NCI-H82 treated with DMSO at 0.1 percent for 48 hours (cell line): ENCODE measurements at regions not wholly inside any gene's neighbourhood (a gene's known extent, or its start where the extent isn't known, plus 50 kb on each side); places are given as distances from the start of the nearest gene placed in this dataset.
"Not testable (repeated sequence)": the region's sequence is repeated elsewhere in the genome, so short reads cannot be mapped to it uniquely, and the experiment has no call there.

Experiments
- DNase-seq: peaks from one replicate; lab custom pipeline; 2025; ENCODE audit not compliant: unreplicated experiment; lab: John Stamatoyannopoulos, UW

DNA sequence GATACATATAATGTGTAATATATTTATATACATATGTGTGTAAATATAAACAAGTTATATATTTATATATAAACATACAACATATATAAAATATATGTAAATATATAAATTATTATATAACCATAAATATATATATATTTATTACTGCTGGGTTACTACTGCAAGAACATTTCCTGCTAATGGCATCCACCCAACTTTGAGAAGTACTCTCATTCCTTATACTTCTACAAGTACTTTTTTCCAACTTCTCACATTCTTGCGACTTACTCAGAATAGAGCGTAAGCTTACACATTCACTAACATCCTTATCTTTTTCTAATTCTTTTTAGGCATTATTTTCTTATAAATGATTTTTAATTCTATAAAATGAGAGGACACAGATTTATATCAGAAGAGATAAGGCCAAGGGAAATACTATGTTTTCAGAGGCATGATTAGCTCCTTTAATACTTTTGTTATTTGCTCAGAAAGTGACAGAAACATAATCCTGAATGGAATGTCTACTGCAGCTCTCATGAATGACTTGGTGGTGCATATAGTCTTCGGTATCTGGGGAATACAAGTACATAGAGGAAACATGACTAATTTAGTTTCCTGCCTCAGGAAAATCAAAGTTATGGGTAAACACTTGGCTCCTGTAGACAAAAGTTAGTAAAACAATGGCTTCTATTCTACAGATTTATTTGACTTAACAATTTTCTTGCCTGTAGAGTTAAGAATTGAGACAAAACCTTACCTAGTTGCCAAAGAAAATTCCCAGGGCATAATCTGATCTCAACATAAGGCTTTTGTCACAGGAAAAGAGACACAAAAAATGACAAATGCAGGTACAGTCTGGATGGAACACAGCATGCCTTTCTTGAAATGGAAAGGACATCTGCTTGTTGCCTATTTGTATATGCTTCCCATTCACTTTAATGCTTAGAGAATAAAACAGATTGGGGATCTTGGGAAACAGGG lies 453.9 kb downstream of the SQOR start:
- no peak for DNase-seq

DNA sequence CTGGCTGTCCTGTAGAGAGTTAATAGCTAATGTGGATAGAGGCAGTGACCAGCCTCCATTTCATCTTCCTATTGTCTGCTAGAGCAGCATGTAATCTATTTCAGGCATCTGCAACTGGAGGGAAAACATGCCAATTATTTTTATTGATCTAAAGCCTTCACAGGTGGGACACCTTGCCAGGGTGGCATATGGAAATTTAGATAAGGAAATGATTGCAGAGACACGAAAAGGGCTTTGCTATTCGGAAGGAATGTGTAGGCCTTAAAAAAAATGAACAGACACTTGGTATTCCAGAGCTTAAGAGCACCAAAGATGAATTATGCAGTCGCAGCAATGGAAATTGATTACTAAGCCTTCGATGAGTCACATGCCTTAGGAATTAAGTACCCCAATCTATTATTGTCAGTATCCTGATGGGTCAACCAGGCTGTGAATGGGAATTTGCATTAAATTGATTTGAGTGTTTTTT lies 454.7 kb downstream of the SQOR start:
- no peak for DNase-seq

DNA sequence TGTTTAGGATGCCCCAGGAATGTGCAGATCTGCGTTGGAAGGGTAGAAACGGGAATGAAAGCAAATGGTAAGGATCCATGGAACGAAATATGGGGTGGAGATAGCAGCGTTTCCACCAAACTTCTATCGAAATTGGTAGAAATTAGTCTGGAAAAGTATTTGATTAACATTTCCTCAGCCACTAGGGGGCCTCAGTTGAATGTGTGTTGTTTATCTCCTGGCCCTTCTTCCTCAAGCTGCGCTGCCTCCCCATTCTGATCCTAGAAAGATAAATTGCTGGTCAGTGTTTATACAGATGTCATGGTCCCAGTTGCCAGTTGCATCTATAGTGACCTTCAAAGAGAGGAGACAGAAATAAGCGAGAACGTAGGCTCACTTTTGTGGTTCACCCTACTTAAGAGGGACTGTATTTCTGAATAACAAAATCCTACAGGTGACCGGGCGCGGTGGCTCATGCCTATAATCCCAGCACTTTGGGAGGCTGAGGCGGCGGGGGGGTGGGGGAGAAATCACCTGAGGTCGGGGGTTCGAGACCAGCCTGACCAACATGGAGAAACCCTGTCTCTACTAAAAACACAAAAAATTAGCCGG lies 457.1 kb downstream of the SQOR start:
- DNase-seq, result peak; percentile 55

DNA sequence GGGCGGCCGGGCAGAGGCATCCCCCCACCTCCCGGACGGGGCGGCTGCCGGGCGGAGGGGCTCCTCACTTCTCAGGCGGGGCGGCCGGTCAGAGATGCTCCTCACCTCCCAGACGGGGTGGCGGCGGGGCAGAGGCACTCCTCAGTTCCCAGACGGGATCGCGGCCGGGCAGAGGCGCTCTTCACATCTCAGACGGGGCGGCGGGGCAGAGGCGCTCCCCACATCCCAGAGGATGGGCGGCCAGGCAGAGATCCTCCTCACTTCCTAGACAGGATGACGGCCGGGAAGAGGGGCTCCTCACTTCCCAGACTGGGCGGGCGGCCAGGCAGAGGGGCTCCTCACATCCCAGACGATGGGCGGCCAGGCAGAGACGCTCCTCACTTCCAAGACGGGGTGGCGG lies 463.2 kb downstream of the SQOR start:
- not testable (repeated sequence) for DNase-seq

DNA sequence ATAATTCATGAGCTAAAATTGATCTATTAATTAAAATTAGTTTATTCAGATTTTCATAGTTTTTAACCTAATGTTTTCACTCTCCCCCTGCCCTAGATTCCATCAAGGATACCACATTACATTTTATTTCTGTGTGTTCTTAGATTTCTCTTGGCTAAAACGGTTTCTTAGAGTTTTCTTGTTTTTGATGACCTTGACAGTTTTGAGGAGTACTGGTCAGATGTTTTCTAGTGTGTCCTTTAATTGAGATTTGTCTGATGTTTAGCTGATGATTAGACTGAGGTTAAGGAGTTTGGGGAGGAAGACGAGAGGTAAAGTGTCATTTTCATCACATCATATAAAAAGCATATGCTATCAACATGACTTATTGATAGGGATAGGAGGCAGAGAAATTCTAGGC lies 475.9 kb downstream of the SQOR start:
- no peak for DNase-seq

DNA sequence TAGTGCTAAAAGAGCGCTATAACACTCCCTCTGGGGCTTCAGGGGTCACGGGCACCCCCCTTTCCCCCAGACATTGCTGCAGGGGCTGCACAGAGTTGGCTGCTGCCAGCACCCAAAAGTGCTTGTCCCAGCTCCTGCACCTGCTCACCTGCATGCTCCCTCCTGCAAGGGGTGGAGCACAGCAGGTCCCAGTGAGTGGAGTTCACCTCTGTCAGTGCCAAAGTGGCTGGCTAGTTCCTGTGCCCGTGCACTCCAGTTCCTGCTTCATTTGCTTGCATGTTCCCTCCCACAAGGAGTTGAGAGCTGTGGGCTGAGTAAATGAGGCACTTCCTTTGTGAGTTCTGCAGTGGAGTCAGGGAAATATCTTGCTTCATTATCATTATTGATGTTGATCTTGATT lies 476.9 kb downstream of the SQOR start:
- no peak for DNase-seq

DNA sequence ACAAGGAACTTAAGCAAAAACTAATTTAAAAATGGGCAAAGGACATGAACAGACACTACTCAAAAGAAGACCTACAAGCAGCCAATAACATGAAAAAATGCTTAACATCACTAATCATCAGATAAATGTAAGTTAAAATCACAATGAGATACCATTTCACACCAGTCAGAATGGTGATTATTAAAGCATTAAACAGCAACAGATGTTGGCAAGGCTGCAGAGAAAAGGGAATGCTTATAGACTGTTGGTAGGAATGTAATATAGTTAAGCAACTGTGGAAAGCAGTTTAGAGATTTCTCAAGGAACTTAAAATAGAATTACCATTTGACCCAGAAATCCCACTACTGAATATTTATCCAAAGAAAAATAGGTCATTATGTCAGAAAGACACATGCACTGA lies 482.2 kb downstream of the SQOR start:
- DNase-seq, result no peak

DNA sequence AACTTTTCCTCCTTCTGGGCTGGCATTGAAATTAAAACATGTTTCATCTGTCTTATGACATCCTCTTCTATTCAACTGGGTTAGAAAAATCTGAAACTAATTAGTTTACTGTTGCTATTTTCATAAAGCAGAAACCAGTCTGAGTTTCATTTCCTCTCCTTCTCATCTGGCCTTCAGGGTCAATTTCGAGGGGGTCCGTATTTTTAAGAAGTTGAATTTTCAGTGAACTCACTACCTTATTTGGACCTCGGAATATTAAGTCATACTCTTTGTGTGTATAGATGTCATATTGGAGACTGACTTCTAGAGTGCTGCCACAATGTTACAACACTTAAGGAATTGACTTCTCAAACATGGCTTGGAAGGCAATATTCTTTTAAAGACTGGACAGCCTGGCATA lies 485.9 kb downstream of the SQOR start:
- DNase-seq, result no peak

DNA sequence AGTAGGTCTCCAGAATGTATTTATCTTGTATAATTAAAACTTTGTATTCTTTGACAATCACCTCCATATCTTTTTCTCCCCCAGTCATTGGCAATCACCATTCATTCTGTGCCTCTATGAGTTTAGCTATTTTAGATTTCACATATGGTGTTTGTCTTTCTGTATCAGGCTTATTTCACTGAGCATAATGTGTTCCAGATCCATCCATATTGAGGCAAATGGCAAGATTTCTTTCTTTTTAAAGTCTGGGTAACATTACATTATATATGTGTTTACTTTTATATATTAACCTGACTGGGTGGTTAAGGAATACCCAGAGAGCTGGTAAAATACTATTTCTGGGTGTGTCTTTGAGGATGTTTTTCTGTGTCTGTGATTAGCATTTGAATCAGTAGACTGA lies 486.6 kb downstream of the SQOR start:
- no peak for DNase-seq

DNA sequence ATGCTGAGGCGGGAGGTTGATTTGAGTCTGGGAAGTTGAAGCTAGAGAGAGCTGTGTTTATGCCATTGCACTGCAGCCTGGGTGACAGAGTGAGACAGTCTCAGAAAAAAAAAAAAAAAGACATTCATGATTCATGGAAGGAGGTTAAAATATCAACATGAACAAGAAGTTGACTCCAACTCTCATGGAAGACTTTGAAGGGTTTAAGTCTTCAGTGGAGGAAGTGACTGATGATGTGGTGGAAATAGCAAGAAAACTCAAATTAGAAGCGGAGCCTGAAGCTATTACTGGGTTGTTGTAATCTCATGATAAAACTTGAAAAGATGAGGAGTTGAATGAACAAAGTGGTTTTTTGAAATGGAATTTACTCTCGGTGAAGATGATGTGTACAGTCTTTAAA lies 491.8 kb downstream of the SQOR start:
- no peak for DNase-seq

DNA sequence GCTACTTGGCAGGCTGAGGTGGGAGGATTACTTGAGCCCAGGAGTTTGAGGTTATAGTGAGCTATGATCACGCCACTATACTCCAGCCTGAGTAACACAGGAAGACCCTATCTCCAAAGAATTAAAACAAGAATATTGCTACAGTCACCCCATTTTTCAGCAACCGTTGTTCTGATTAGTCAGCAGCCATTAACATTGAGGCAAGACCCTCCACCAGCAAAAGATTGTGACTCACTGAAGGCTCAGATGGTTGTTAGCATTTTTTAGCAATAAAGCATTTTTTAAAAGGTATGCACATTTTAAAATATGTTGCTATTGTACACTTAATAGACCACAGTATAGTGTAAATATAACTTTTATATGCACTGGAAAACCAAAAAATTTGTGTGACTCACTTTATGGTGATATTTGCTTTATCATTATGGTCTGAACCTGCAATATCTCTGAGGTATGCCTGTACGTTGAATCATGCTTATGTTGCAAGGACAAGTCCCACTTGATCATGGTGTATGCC lies 492.6 kb downstream of the SQOR start:
- DNase-seq, result no peak

DNA sequence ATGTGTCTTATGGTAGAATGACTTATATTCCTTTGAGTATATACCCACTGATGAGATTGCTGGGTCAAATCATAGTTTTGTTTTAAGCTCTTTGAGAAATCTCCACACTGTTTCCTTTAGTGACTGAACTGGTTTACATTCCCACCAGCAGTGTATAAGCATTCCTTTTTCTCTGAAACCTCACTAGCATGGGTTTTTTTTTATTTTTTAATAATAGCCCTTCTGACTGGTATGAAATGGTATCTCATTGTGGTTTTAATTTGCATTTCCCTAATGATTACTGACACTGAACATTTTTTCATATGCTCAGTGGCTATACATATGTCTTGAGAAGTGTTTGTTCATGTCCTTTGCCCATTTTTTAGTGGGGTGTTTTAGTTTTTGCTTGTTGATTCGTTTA lies 494.3 kb downstream of the SQOR start:
- no peak for DNase-seq

DNA sequence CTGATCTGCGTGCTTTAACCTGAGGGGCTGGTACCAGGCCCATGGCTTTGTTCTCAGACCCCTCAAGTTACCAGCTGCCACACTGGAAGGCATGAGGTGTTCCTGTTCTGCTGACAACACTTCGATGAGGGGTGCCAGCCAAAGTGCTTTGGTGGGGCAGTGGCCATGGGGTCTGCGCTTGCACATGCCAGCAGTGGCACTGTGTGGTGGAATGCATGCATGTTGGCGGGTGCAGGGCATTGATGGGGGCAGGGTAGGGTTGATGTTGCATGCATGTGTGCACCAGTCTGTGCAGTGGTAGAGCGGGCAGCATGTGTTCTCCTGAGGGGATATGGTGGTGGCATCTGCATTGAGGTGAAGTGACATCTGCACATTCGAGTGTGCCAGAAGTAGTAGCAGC lies 497.0 kb downstream of the SQOR start:
- no peak for DNase-seq

DNA sequence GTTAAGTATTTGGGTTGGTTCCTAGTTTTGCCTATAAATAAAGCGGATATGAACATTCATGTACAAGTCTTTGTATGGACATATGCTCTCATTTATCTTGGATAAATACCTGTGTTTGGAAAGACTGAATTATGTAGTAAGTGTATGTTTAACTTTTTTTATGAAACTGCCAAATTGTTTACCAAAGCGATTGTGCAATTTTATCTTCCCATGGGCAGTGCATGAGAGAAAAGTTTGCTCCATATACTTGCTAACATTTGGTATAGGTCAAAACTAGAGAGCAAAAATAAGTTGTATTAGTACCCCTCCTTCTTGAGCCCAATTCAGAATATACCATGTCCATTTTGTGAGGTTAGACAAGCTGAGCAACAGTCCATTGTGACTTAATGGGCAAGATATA lies 502.6 kb downstream of the SQOR start:
- DNase-seq, result no peak

DNA sequence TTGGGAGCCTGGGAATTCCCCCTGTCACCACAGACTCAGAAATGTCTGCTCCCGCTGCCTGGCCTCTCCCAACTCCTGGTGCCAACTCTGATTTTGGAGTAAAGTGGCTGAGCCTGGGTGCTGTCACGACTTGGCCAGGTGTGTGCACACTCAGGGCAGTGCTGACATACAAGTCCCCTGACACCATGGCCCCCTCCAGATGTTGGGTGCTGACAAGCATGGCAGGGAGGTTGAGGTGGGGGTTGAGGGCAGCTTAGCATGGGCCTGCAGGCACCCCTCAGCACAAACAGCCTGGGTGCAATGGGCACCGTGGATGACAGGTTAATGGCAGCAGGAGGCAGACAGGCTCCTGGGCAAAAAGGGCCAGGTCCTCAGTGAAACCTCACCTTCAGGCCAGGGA lies 511.2 kb downstream of the SQOR start:
- no peak for DNase-seq

DNA sequence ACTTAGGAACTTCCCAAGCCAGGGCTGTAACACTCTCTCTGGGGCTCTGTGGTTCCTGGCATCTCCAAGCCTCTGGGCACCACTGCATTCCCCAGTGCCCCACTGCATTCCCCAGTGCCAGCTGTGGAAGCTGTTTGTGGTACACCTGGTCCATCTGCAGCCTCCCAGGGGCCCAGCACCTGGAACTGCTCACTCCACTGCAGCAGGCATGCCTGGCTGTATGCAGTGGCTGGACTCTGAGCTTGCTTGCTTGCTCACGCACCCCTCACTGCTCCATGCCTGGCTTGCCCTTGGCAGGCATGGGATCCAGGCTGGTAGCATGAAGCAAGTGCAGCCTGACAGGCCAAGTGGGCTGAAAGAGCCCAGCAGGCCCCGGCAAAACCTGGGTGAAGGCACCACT lies 512.1 kb downstream of the SQOR start:
- no peak for DNase-seq

DNA sequence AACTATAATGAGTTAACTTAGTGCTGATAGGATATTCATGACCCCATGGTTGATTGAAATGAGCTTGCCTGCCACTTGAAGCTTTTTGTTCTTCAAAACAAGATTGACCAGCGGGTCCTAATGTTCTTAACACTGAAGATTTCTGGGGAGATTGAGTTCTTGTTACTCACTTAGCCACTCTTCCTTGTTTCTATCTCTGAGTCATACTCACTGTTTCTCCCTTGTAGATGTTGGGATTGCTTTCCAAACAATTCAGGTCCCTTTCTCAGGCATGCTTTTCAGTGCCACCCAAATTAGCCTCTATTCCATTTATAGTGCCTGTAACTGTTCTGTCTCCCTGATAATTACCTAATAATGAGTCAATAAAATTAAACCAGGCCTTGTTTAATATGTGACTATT lies 517.0 kb downstream of the SQOR start:
- no peak for DNase-seq

DNA sequence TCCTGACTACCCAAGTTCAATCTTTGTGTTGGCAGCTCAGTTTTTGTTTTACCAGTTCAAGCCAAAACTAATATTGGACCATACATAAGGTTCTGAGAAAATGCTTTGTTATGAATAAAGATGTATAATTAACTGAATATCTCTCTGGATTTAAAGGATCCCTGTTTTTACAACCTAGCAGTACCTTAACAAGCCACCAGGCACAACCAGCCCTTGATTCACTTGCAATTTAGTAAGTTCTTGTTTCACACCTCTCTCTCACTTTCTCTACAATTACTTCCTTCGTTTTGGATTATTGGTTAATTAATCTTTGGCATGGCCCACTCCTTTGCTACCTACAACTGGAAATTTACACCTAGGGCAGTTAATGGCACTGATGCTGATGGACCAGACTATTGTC lies 531.9 kb downstream of the SQOR start:
- no peak for DNase-seq

DNA sequence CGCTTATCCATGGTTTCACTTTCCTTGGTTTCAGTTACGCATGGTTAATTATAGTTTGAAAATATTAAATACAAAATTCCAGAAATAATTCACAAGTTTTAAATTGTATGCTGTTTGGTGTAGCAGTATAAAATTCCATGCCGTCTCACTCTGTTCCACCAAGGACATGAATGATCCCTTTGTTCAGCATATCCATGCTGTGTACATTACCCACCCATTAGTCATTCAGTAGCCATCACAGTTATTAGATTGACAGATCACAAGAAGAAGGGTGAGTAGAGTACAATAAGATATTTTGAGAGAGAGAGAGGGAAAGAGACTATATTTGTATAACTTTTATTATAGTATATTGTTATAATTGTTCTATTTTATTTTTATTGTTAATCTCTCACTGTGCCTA lies 535.5 kb downstream of the SQOR start:
- no peak for DNase-seq

DNA sequence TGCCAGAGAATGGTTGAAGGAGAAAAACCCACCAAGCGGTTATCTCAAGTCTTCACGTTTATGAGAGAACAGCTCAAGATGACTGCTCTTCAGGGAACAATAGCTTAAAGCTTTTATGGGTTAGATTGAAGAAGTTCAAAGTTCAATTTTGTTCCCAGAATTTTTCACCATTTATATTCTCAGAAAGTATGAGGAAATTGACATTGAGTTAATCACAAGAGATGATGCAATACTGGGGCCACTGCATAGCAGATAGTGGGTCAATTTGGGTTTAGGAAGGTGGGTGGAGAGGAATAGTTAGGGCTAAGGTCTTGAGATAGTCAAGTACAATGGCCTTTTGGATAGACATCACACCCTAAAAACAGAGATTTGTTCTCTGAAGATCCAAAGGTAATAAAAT lies 539.3 kb downstream of the SQOR start:
- no peak for DNase-seq

DNA sequence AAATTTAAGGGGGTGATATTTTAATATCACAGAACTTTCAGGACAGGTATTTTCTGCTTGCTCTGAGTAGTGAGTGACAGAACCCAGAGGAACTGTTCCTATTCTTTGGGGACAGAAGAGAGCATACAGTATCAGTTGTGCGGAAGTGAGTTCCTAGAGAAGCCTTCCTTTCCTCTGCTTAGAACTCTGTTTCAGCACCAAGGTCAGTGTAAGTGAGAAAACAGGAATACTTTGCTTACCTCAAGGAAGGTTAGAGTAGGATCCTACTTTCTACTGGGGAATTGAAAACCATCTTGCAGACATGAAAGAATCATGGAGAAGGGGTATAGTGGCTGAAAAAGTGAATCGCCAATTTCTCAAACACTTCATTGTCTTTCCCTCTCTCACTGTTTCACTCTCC lies 542.4 kb downstream of the SQOR start:
- DNase-seq, result no peak

DNA sequence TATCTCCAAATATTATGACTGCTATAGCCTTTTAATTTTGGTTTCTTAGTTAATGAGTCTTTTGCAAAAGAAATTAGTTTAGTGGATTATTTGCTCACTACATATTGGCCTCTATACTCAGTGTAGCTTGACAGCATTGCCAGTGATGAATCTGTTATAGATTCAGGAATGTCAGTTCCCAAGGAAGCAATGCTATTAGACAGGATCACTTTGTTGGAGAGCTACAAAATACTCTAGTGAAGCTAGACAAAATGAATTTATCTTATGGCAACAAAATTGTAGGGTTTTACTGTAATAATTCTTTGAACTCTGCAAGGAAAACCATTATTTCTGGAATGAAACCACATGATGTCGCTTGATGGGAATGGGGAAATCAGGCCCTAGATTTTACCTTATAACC lies 543.3 kb downstream of the SQOR start:
- DNase-seq, result no peak
